NCI-H82 treated with DMSO at 0.1 percent for 48 hours (cell line): ENCODE measurements at regions not wholly inside any gene's neighbourhood (a gene's known extent, or its start where the extent isn't known, plus 50 kb on each side); places are given as distances from the start of the nearest gene placed in this dataset.
"Not testable (repeated sequence)": the region's sequence is repeated elsewhere in the genome, so short reads cannot be mapped to it uniquely, and the experiment has no call there.

Experiments used
- DNase-seq: peaks from one replicate; lab custom pipeline; 2025; ENCODE audit not compliant: unreplicated experiment; lab: John Stamatoyannopoulos, UW

DNA sequence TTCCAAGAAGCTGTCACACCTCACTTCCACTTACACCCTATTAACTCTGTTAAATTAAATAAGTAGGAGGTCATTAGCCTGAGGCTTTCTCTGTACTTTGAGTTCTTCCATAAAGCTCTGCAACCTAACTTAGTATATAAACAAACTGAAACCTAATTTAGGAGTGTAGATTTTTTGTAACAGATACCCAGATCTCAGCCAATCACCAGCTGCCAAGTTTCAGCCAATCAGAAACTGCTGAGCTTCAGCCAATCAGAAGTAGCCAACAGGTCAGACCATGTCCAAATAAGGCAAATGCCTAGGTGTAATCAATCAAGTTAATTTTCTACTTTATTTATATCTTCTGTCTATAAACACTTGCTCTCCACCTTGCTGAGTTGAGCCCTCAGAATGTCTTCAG is 142.7 kb upstream of the SULF2 start:
- DNase-seq, result no peak

DNA sequence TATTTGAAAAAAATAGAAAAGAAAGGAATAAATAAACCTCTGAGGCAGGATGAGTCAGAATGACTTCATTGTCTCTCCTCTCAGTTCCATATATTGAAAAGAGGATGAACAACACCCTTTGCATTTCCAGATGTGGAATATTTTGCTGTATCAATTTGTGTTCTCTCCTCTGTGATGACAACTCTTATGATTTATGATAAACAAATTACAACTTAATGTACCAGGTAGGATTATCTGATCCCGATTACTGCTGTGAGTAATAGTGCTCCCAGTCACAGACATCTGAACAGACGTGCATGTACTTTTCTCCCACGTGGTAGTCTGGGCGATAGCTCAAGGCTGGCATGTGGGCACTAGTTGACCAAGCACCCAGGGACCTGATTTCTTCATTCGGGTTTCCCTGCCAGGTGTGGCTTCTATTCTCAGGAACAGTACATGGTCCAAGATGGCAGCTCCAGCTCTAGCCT is 142.1 kb upstream of the SULF2 start:
- DNase-seq, result no peak

DNA sequence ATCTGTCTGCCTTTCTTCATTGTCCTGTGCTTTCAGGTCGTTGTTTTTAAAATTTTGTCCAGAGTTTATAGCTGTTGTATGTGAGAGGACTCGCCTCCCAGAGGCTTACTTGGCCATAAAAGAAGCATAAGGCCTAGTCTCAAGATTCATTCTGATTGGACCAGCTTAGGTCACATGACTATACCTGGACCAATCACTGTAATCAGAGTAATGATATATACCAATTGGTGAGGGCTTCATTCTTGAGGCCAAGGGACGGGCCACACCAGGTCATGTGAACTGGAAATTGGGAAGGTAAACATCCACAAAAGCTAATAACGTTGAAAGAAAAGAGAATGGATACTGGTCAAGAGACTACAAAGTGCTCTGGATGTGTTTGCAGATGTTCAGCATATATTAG is 141.4 kb upstream of the SULF2 start:
- no peak for DNase-seq

DNA sequence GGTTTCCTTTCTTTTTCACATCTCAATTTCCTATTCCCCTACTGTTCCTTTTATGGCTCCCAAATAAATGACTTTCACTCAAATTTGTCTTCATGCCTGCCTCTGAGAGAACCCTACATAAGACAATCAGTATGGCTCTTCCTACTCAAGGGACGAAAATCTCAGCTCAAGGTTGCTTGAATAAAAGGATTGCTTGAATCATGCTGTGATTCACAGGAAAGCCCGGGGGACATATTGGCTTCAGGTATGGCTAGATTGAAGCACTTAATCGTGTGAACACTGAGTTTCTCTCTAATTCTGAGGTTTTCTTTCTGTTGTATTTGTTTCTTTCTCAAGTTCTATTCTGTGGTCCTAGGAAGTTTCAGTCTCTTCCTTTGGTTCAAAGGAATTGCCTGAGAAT is 140.3 kb upstream of the SULF2 start:
- DNase-seq, result no peak

DNA sequence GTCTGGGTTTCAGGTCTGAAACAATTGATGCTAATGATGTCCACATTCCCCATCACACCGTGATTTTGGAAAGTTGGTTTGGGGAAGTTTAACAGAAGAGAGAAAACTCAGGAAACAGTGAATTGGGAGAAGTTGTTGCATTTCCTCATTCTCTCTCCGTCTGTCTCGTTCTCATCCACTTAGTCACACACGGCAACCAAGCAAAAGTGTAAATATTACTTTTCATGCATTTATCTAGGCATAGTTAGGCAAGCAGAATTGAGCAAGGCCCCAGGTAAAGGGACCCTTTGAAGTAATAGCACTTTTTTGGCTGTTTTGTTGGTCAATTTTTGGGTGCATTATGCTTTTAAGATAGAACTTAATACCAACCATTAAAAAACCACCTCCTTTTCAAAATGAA is 137.0 kb upstream of the SULF2 start:
- DNase-seq, result no peak

DNA sequence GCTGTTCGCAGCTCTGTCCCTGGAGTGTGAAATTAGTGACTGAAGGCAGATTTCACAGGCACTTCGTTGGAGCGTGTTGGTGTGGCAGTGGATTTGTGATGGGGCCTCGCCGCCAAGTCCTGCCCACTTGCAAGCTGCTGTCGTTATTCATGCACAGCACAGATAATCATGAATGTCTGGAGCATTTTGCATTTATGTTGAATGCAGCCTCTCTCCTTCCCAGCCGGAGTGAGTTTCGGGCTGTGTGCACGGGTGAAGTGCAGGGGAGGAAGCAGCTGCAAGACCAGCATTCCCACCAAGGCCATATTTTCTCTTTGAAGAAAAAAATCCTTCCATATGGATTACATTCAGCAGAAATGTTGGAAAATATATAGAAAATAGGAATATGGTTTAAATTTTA is 136.5 kb upstream of the SULF2 start:
- DNase-seq, result not testable (repeated sequence)

DNA sequence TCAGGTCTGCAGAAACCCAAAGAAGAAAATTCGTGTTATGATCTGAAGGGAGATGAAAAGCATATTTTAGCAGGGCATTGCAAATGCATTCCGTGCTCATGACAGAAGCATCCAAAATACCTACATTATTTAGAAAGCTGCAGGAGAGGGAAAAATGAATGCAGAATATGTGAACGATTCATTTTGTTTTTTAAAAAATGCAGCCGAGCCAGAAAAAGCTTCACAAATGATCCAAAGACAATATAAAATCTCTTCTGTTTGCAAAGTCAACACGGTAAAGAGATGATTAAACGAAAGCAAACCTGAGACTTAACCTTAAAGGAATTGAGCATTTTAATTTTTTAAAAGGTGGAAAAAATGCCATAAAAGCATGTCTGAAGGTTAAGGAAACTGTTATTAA is 136.1 kb upstream of the SULF2 start:
- no peak for DNase-seq

DNA sequence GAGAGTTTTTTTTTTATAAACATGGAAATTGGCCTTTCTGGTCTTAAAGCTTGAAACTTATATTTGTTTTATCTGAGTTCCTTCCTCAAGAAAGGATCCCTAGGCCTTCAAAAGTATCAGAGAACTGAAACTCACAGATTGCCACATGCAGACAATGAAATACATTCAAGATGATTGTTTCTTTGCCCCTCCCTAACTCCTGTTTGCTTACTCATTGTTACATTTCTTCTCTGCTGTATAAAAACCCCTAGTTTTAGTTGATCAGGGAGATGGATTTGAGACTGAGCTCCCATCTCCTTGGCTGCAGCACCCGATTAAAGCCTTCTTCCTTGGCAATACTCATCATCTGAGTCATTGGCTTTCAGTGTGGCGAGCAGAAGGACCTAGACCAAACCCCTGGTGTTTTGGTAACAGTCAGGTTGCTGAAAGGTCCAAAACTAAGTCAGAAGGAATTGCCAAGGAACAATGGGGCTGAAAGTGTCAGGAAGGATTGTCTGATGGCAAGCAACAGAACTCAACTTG is 132.3 kb upstream of the SULF2 start:
- no peak for DNase-seq

DNA sequence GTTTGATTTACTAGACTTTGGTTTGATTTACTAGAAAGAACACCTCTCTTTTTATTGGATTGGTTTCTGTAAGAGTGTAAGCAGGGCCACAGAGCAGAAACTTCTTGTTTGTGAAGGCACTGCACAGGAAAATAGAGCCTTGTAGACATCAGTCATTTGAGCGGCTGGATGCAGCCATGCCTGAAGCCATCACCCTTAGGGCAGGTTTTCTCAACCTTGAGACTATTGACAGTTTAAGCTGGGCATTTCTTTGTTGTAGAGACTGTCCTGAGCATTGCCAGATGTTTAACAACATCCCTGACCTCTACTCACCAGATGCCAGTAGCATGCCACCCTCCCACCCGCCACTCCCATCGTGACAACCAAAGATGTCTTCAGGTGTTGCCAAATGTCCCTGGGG is 130.2 kb upstream of the SULF2 start:
- DNase-seq, result no peak

DNA sequence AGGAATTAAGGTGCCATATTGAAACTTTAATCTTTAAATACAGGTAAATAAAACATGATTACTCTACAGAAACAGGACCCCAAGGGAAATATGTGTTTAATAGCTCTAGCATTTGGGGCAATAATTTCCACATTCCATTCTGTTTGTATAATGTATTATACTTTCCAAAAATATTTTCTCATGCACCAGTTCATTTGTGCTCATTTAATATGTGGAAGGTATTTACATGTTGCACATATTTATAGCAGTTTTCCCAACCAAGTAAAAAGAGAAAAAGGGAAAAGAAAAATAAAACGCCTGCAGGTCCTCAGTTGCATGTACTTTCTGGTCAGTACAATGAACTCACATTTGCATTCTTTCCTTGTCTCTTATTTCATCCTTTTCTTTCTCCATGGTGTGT is 129.5 kb upstream of the SULF2 start:
- DNase-seq, result no peak

DNA sequence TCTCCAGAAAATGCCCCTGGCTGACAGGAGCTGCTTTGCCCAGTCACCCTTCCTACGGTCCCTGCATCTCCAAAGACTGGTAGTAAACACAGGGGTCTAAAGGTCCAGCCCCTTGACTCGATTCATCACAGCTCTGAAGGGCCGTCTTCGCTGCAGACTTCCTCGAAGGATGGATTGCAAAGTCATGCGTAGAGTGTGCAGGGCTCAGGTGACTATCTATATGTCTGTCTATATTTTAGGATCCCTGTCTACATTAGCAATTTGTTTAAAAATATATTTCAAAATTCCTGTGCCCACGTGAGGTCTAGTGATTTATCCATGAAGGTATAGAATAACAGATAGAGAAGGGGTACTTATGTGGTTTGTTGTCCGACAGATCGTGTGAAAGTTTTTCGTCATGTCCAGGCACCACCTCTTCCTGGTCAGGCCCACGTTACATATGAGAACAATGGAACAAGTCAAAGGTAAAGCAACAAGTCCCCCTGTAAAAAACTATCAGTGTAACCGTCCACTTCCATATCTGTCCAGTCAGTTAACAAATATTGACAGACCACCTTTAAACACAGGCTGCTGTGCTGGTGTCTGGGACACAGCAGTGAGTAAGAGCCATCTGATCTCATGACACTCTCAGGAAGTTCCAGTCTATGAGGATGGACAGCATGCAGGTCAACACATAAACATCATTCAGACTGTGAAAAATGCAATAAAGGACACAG is 127.7 kb upstream of the SULF2 start:
- DNase-seq, result not testable (repeated sequence)

DNA sequence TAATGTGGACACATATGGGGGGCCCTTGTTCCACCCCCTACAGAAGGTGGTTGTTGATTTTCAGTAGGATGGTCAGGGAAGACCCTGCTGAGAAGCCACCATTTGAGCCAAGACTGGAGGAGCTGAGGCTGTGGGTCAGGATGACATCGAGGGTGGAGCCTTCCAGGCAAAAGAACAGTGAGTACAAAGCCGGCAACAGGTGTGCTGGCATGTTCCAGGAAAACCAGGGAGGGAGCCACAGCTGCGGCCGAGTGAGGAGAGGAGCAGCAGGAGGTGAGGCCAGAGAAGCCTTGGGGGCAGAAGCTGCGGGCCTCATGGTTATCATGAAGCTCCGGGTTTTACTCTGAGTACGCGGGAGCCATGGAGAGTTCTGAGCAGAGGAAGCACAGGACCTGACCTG is 126.9 kb upstream of the SULF2 start:
- DNase-seq, result not testable (repeated sequence)

DNA sequence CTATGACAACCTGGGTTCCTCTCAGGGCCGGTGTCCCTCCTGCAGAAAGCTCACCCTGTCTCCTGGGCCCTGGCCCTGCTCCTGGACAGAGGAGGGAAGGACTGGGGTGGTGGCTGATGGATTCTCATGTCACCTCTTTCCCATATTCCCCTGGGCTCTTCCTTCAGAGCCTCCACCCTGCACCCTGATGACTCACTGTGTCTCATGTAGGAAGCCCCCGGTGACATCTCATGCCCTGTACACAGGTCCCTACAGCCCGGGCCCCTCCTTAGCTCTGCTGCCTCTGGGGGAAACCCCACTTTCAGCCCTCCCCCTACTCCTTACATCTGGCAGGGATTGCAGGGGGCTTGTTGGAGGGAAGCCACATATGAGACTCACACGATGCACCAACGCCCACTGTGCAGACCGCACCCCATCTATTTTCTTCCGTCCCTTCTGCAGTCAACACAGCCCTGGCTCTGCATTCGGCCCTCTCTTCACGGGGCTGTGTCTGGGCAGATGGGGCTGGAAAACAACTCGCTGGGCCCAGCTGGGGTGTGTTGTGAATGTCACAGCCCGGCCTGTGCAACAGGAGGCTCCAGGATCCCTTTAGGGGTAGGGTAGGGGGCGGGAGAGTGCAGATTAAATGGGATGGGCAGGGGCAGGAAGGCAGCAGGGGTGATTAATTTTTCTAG is 124.6 kb upstream of the SULF2 start:
- DNase-seq, result peak; percentile 11

DNA sequence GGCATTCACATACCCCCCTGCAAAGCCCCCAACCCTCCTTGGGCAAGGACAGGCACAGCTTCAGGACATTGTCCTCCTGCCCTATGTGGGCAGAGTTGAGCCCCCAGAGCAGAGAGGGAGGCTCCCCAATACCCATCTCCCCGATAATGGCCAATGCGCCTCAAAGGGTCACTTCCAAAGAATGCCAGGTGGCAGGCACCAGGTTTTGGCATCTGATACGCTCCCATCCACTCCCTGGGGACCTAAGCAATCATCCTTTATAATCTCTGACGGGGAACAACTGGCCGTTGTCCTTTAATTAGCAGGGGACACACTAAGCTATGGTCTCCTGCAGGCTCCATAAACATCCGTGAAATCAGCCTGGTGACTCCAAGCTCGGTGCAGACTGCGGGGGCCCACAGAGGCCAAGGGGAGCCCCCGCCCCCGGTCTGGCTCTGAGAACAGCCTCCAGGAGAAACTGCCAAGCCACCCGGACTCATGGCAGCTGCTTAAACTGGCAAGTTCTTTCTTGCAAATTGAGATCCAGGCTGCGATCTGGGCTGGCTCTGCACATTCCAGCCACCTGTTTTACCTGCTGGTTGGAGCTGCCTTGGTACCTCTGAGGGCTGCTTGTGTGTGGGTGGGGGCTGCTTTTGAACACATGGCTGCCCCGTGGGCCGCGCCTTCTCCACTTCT is 123.2 kb upstream of the SULF2 start:
- peak; percentile 48 for DNase-seq

DNA sequence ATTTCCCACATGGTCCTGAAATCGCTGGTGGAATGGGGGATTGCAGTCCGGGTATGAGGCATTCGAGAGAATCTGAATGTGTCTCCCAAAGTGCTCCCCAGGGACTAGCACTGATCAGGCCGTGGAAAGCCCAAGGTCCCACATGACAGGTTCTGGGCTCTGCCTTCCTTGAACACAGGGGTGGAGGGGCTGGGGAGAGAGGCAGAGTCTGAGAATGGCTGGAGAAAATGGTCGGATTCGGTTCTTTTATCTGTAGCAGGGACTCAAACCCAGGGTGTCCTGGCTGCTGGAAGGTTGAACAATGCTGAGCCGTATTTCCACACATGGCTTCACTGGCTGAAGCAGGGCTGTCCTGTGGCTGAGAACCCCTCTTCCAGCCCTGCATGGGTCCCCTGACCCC is 122.7 kb upstream of the SULF2 start:
- DNase-seq, result peak; percentile 4

DNA sequence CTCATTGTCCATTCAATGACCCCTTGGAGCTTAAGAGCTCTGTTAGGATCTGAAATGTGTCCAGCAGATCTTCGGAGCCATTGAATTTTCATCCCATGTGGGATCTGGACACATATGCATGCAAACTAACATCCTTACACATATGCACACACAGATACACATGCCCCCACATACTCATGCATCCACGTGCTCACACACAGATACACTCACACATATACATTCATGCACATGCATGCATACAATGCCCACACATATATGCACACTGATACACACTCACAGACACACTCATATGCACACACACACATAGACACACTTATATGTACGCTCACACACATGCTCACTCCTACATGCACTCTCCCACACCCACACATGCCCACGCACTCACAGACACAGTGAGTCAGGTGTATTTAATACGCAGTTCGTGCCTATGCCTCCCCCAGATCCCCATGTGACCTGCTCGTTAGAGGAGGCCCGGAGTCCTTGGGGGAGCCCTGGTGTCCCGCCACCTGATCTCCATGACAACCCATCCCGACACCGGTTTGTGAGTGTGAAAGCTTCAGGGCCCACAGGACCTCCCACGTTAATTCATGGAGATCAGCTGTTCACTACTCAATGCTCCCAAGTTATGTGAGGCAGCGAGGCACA is 121.9 kb upstream of the SULF2 start:
- DNase-seq, result no peak

DNA sequence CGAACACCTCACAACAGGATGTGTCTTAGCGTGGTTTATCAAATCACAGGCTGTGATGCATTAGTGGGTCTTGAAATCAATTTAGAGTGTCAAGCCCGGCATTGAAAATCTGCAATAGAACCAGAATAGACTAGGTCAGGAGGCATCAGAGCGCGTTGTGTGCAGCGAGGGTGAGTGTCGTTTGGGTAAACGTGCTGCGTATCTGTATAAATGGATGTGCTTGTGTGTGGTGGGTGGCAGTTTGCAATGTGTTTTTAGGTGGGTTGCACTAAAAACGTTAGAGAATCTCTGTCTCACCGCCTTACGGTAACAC is 121.0 kb upstream of the SULF2 start:
- DNase-seq, result no peak

DNA sequence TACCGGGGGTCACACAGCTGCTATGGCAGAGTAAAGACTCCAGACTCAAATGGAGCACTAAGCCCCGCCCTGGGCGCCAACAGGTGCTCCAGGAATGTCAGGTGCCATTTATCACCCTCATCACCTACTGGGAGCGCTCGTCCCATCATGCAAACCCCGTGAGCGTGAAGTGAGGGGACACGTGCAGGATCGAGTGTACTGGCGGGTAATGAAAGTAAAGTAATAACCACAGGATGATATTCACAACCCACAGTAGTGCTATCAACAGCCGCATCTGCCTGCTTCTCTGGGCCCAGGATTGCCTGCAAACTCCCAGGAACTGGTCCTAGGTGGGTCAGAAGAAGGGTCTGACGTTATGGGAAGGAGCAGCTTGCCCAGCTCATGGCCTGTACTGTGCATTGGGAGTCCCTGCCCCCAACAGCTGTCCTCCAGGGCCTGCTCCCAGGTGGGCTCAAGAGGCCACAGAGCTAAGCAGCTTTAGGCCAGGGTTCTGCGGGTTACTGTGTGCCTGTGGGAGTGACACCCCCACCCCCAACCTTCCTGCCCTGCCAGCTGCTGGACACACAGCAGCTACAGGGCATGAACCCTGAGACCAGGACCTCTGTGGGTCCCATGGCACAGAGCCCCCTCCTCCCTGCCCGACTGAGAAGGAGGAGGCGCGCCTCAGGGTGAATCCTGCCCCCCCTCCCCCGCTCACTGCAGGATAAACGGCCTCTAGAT is 120.5 kb upstream of the SULF2 start:
- peak; percentile 55 for DNase-seq

DNA sequence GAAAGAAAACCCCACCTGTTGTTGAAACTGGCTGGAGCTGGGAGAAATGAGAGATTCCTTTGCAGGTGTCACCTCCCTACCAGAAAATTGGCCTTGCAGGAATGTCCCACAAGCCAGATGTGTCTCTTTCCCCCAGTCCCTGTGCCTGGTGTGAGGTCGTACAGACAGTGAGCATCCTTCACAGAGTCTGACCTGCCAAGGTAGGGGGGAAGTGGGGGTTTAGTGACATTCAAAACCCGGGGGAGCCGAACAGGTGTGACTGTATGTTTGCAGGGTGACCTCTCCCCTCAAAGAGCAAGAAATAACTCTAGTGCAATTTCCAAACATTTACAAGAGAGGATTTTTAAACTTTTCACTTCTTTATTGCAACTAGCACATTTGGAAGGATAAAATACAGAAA is 117.7 kb upstream of the SULF2 start:
- not testable (repeated sequence) for DNase-seq

DNA sequence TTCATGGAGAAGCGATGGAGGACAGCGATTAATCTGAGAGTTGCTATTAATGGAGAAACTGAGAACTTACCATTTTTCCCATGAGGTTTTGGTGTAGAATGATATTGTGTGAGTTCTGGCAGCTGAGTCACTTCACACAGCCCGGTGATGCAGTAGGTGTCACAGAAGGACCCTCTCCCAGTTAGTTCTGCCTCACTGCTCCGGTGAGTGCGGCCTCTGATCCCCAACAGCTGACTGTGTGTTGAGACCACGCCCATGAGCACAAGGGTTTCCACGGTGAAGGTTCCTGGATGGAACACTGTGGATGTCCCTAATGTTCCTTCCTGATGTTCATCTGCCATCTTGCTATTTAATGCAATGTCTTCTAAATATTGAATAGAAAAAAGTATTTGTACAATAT is 114.0 kb upstream of the SULF2 start:
- not testable (repeated sequence) for DNase-seq

DNA sequence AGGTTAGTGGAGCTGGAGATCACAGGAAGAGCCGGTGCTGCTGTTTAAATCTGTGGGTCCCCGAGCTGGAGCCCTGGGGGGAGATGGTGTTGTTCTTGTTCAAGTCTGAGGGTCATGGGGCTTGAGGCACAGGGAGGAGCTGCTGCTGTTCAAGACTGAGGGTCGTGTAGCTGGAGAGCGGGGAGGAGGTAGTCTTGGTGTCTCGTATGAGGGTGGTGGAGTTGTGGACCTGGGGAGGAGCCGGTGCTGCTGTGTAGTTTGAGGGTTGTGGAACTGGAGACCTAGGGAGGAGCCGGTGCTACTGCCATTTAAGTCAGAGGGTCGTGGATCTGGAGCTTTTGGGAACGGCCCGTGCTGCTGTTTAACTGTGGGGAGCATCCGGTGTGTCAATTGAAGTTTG is 112.2 kb upstream of the SULF2 start:
- DNase-seq, result no peak
